Cerebellar nuclear complex (tissue), 1 donor: ENCODE measurements at regions not wholly inside any gene's neighbourhood (a gene's known extent, or its start where the extent isn't known, plus 50 kb on each side); places are given as distances from the start of the nearest gene placed in this dataset.
"Not testable (repeated sequence)": the region's sequence is repeated elsewhere in the genome, so short reads cannot be mapped to it uniquely, and the experiment has no call there.

ENCODE experiments used
- DNase-seq, 2 experiments: peaks; one replicate each; lab custom pipeline; 2025; lab: John Stamatoyannopoulos, UW

- DNase-seq: no peak
Observed at GRCh38 chr5:94025788-94026473, 284.5 kb upstream of the POU5F2 start.

- DNase-seq: no peak
Observed at GRCh38 chr5:94024620-94025019, 283.2 kb upstream of the POU5F2 start.

- DNase-seq: no peak
Observed at GRCh38 chr5:94024101-94024500, 282.7 kb upstream of the POU5F2 start.

DNA sequence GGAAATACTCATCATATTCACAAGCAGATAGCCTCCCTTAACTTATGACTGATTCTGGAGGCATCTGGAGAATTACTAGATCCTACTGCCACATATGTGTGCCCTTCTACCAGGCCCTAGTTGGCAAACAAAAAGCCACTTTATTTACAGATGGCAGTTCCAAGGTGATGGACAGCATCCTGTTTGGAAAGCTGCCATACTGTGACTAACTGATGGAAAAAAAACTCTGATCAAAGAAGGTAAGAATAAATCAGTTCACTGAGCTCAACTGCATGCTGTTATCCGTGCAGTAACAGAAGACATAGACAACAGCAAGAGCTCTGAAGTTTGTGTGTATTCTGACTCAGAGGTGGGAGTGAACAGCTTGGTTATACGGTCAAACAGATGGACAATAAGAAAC, 279.8 kb upstream of the POU5F2 start:
- DNase-seq: no peak

- no peak for DNase-seq
Observed at GRCh38 chr5:94017579-94017978, 276.2 kb upstream of the POU5F2 start.

- no peak for DNase-seq
Observed at GRCh38 chr5:94010814-94011213, 269.4 kb upstream of the POU5F2 start.

GRCh38 chr5:94009161-94009560, 267.8 kb upstream of the POU5F2 start:
- no peak for DNase-seq

- no peak for DNase-seq
Observed at GRCh38 chr5:93998951-93999455, 257.6 kb upstream of the POU5F2 start.

DNA sequence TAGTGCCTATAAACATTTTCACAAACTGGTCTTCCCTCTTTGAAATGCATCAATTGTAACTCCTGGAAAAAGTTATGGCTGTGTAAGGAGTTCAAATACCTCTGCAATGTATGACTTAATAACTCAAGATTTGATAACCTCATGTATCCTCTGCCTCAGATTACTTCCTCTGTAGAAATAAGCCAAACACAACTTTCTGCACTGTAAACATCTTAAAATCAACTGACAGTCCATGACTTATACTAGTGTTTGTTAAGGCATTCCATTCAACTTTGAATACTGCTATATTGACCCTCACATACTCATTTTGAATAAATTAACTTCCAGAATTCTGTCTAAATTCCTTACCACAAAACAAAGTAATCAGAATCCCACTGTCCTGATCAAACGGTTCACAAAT, 256.2 kb upstream of the POU5F2 start:
- no peak for DNase-seq

GRCh38 chr5:93995126-93995621, 253.8 kb upstream of the POU5F2 start:
- DNase-seq: no peak

GRCh38 chr5:93993161-93993560, 251.8 kb upstream of the POU5F2 start:
- DNase-seq: no peak

- DNase-seq: no peak
Observed at GRCh38 chr5:93990504-93991070, 249.2 kb upstream of the POU5F2 start.

DNA sequence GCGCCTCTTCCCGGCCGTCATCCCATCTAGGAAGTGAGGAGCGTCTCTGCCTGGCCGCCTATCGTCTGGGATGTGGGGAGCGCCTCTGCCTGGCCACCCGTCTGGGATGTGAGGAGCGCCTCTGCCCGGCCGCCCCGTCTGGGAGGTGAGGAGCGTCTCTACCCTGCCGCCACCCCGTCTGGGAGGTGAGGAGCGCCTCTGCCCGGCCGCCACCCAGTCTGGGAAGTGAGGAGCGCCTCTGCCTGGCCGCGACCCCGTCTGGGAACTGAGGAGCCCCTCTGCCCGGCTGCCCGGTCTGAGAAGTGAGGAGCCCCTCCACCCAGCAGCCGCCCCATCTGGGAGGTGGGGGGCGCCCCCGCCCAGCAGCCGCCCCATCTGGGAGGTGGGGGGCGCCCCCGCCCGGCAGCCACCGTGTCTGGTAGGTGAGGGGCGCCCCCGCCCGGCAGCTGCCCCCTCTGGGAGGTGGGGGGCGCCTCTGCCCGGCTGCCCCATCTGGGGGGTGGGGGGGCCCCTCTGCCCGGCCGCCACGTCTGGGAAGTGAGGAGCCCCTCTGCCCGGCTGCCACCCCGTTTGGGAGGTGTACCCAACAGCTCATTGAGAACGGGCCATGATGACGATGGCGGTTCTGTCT, 244.7 kb upstream of the POU5F2 start:
- DNase-seq: not testable (repeated sequence)

DNA sequence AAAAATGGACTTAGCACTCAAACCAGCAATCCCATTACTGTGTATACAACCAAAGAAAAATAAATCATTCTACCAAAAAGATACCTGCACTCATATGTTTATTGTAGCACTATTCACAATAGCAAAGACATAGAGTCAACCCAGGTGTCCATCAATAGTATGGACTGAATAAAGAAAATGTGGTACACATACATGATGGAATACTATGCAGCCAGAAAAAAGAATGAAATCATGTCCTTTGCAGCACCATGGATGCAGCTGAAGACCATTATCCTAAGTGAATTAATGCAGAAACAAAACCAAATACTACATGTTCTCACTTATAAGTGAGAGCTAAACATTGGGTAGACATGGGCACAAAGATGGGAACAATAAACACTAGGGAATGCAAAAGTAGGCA, 236.8 kb upstream of the POU5F2 start:
- DNase-seq: no peak

- DNase-seq: no peak
Observed at GRCh38 chr5:93967923-93968322, 226.5 kb upstream of the POU5F2 start.

DNA sequence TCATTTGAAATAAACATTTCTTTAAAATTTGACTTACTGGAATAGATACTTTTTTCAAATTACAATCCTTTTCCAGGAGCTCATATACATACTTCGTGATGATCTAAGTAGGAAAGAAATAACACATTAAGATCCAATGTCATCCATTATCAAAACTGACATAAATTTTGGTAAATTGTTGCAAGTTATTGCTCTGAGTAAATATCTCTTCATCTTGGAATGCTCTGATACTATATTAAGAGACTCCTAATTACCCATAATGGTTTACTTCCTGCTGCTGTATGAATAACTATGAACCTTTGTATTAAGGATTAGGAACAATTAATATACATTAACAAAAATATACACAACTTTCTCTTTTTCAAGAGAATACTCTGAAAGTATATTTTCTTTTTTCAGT, 223.0 kb upstream of the POU5F2 start:
- DNase-seq: no peak

- DNase-seq: no peak
Observed at GRCh38 chr5:93960042-93960441, 218.6 kb upstream of the POU5F2 start.

DNA sequence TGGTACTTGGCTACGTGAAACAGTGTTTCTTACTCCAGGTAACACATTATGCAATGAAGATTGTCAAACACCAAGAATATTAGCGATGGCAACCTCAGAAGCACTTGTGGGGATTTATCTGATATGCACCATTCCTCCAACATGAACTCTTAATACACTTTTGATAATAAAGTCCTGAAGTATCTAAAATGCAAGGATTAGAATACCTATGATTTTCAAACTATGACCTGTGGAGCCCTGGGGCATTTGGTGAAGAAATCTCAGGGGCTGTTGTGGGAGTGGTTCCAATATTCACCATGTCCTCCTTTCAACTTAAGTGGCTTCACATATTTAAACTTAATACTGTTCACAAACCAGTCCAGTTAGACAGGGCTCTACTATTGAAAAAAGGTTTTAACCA, 214.6 kb upstream of the POU5F2 start:
- DNase-seq: no peak

- no peak for DNase-seq
Observed at GRCh38 chr5:93954421-93955069, 213.1 kb upstream of the POU5F2 start.

DNA sequence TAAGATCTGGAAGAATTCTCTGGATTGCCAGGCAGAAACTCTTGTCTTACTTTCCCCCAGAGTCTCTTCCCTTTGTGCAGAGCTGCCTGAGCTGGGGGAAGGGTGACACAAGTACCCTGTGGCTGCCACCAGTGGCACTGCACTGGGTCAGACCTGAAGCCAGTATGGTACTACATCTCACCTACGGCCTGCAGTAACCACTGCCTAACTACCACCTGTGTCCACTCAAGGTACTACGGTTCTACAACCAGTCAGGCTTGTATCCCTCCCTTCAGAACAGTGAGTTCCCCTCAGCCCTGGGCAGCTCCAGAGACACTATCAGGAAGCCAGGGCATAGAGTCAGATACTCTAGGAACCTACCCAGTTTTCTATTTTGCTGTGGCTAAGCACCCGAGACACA, 212.0 kb upstream of the POU5F2 start:
- DNase-seq: no peak

- DNase-seq: no peak
Observed at GRCh38 chr5:93941897-93942296, 200.5 kb upstream of the POU5F2 start.

GRCh38 chr5:93933269-93933668, 191.9 kb upstream of the POU5F2 start:
- DNase-seq: not testable (repeated sequence)

DNA sequence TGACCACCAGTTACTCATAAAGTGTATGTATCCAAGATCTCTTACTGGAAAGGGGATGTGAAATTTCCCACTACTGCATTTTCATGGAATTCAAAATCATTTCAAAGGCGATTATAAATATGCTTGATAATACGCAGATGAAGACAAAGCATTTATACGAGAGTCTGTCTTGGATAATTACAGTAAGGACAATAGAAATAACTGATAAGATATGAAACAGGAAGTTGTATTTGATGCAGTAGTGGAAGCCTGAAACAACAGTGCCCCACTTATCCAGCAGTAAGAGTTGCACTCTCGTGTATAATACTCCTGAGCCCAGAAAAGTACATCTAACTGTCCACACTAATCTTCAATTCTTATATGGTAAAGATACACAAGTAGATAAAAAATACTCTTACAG, 188.7 kb upstream of the POU5F2 start:
- no peak for DNase-seq
